GM19438 (cell line): ENCODE measurements at regions not wholly inside any gene's neighbourhood (a gene's known extent, or its start where the extent isn't known, plus 50 kb on each side); places are given as distances from the start of the nearest gene placed in this dataset.

Experiments
- ATAC-seq: cut with Tn5 transposase; IDR thresholded peaks from one replicate; pipeline ENCODE4 v1.9.1; 2021; ENCODE audit warnings: low read depth; ENCODE audit not compliant: unreplicated experiment

DNA sequence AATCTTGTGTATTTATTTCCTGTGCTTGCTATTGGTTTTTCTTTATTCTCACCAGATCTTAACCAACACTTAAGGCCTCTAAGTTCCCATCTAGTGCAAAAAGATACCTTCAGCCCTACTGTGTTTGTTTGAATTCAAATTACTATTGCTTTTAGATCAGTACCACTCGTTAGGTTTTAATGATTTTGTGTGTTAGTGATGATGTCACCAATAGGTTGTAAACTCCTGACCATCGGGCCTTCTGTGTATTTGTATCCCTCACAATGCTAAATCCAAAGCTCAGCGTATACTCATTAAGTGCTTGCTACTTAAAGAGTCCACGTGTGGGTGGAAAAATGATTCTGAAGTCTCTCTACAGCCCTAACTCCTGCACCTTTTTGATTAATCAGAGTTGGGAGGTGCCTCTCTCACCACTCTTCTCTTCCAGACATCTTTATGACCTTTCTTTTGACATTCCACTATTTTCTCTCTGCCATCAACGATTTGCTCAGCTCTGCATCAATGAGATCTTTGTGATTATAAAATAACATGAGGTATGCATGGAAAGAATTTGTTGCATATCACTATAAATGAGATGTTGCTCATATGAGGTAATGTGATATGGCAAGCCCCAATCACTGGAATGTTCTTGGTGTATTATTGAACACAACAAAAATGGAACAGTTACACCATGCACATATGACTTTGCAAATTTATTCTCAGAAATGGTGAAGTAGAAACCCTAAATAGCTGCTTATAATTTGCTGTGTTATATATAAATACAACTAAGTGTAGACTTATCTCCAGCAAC, 55.1 kb upstream of the LAMA2 start:
- no peak for ATAC-seq

DNA sequence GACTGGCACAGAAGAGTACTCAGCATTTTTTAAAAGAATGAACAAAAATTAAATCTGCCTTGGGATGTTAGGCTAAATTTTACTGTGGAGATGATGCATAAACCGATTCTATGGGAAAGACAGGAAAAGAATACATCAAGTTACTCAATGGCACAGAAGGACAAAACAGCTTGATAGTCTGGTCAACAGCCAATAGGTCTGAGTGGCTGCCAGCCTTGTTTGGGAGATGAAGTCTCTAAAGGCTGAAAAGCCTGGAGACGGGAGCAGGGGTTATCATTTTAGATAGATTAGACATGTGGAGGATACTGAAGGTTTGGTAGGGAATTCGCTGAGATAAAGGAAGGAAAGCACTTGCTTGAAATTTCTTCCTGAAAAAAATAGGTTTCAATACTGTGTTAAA, 56.3 kb upstream of the LAMA2 start:
- ATAC-seq, result no peak

DNA sequence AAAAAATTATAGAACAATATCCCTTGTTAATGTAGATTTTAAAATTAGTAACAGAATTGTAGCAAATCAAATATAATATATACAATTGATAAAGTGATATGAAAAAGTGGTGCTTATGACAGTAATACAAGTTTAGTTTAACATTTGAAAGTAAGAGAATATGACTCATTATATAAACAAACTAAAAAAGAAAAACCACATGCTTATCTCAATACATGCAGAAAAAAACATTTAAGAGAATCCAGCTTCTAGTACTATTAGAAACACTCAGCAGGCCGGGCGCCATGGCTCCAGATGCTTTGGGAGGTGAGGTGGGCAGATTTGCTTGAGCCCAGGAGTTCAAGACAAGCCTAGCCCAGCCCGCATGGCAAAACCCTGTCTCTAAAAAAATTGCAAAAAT, 60.7 kb upstream of the LAMA2 start:
- ATAC-seq, result no peak

DNA sequence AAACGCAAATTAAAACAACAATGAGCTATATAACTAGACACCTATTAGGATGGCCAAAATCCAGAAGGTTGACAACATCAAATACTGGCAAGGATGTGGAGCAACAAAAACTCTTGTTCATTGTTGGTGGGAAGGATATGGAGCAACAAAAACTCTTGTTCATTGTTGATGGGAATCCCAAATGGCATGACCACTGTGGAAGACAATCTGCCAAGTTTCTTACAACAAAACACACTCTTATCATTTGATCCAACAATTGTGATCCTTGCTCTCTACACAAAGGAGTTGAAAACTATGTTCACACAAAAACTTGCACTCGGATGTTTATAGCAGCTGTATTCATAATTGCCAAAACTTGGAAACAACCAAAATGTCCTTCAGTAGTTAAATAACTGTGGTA, 61.8 kb upstream of the LAMA2 start:
- no peak for ATAC-seq

DNA sequence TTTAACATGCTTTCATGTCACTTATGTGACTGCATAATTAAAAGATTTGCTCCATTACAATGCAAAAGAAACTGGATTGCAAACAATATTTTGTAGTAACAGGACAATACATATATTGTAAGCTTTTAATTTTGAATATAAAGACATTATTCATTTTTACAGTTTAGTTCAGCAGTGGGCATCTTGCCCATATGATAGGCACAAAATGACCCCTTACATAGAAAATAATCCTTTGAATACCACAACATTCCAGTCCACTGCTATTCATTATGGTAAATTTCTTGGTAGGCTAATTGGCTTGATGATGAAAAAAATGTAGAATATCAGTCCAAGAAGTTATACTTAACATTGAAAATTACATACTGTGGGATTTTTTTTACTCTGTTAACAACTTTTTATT, 74.1 kb upstream of the LAMA2 start:
- no peak for ATAC-seq

DNA sequence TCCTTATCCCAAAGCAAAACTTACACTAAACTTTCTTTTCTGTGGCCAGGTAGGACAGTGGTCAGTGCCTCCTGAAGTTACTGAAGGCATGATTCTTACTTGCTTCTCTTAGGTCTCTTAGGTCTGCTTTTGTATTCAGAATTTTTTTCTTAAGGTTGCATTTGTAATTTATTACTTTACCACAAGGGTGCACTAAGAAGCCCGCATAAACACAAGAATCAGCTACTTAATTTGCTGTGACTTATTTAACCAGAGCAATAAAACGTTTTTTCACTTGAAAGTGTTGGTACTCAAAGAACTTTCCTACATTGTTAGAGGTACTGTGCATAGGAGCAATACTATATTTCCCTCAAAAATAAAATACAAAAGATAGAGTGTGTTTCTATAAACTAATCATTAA, 75.4 kb upstream of the LAMA2 start:
- ATAC-seq, result no peak

DNA sequence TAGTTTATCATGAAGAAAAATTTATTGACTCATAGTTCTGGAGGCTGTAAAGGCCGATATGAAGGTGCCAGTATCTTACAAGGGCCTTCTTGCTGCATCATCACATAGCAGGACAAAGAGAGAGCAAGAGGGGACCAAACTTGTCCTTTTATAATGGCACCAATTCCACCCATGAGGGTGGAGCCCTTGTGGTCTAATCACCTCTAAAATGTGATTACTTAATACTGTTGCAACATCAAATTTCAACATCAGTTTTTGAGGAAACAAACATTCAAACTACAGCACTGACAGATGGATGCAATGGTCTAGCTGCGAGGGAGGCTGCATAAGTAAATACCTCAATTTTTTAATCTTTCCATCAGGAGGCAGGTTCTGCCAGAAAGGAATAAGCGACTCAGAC, 76.7 kb upstream of the LAMA2 start:
- no peak for ATAC-seq

DNA sequence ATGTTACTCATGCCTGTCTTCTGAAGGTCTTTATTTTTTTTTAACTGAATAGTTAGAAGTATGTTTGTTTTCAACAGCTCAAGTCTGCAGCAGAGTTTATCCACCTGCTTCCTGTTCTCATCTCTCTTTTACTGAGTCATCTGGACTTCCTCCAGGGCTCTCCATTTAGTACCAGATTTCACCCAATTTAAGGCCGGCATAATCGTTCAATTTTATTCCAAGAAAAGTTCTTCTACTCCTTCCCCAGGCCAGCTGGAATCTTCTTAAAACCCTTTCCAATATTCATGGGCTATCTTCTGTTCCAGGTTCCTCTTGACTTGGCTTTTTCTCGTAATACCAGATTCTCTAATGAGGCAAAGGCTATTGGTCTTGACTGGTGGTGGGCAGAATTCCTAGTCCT, 79.0 kb upstream of the LAMA2 start:
- ATAC-seq, result no peak

DNA sequence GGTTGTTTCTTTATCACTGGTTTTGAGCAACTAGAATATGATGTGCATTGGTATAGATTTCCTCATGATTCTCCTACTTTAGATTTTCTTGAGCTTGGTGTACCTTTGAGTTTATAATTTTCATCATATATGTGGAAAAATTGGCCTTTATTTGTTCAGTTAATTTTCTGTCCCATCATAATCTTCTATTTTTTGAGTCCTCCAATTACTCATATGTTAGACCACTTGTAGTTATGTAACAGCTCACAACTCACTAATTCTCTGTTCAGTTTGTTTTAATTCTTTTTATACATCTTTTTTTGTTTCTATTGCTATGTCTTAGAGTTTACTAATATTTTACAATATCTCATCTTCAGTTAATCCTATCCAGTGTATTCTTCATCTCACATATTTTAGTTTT, 81.3 kb upstream of the LAMA2 start:
- ATAC-seq, result no peak

DNA sequence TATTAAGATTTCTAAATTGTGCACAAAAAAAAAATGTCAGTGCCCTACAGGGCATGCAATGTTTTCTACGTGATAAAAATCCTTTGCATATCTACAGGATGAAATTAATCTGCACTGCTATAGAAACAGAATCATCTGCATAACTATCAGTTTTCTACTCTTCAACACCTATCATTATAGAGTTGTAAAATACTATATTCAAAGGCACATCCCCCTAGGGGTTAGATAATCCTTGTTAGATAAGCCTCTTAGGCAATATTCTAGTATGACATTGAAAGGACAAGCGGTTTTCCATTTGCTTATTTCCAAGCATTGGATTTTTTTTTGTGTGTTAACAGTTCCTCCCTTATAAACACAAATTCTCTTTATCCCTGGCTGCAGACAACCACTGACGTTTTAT, 98.7 kb upstream of the LAMA2 start:
- ATAC-seq, result no peak

DNA sequence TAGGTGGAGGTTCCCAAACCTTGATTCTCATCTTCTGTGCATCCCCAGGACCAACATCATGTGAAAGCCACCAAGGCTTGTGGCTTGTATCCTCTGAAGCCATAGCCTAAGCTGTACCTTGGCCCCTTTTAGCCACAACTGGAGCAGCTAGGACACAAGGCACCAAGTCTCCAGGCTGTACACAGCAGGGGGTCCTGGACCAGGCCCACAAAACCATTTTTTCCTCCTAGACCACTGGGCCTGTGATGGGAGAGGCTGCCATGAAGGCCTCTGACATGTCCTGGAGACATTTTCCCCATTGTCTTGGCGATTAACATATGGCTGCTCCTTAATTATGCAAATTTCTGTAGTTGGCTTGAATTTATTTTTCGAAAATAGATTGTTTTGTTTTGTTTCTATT, 114.8 kb upstream of the LAMA2 start:
- ATAC-seq, result no peak

DNA sequence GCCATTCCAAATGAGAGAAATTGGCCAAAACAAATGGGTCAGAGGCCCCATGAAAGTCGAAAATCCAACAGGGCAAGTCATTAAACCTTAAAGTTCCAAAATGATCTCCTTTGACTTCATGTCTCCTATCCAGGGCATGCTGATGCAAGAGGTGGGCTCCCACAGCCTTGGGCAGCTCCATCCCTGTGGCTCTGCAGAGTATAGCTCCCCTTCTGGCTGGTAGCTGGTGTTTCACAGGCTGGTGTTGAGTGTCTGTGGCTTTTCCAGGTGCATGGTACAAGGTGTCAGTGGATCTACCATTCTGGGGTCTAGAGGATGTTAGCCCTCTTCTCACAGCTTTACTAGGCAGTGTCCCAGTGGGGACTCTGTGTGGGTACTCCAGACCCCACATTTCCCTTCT, 115.2 kb upstream of the LAMA2 start:
- ATAC-seq, result no peak

DNA sequence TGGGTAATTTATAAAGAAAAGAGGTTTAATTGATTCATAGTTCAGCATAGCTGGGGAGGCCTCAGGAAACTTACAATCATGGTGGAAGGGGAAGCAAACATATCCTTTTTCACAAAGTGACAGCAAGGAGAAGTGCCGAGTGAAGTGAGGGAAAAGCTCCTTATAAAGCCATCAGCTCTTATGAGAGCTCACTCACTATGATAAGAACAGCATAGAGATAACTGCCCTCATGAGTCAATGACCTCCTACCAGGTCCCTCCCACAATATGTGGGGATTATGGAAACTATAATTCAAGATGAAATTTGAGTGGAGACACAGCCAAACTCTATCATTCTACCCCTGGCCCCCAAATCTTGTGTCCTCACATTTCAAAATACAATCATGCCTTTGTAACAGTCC, 115.8 kb upstream of the LAMA2 start:
- no peak for ATAC-seq

DNA sequence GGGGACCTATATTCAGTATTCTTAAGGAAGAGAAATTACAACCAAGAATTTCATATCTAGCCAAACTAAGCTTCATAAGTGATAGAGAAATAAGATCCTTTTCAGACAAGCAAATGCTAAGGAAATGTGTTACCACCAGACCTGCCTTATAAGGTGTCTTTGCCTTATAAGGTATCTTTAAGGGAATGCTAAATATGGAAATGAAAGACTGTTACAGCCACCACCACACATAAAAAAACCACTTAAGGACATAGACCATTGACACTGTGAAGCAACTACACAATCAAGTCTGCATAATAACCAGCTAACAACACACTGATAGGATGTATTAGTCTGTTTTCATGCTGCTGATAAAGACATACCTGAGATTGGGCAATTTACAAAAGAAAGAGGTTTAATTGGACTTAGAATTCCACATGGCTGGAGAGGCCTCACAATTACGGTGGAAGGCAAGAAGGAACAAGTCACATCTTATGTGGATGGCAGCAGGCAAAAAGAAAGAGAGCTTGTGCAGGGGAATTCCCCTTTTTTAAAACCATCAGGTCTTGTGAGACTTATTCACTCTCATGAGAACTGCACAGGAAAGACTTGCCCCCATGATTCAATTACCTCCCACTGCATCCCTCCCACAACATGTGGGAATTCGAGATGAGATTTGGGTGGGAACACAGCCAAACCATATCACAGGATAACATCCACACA, 119.2 kb upstream of the LAMA2 start:
- no peak for ATAC-seq

DNA sequence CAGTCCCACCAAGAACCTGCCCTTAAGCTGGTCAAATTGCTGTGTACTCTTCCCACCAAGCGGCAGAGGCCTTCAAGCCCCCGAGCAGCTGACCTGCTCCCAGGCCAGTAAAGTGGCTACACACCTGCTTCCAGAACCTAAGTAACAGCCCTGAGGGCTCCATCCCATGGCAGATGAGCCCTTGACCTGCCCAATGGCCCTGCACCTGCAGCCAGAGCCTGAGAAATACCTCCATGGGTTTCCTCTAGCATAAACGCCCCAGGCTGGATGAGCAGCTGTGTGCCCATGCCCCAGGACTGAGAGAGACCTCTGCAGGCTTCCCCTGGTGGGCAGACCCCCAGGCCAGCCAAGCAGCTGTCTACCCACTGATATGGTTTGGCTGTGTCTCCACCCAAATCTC, 123.0 kb upstream of the LAMA2 start:
- ATAC-seq, result no peak

DNA sequence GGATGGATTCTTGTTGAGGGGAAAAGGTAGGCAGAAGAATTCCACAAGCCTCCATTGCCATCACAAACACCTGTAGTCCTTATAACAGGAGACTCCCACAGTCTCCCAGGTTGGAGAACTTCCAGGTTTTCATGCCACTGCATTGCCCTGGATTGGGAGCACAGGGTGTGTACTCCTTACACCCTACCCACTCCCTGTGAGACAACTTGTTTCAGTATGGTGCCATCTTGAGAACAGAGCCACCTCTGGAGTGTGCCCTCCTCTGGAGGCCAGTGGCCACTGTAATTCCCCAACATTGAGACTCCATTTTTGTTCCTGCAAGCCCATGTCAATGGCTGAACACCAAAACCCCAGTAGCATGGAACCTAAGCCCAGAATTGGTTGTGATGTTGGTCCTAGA, 123.5 kb upstream of the LAMA2 start:
- no peak for ATAC-seq

DNA sequence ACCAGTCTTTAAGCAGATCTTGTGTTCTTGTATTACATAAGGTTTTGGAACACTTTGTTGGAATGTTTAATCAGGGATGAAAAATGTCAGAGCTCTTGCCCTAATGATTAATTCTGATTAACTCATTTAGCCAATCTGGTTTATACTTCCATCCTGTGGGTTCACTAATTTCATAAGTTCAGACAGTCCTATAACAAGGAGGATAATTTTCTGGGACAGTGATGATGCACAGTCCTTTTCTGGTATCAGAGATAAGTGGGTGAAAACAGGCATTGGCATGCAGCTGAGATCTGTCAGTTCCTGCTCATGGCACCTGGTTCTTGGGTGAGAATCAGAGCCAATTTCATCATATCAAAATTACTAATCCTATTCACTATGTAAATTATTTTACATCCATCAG, 125.0 kb upstream of the LAMA2 start:
- ATAC-seq, result no peak

DNA sequence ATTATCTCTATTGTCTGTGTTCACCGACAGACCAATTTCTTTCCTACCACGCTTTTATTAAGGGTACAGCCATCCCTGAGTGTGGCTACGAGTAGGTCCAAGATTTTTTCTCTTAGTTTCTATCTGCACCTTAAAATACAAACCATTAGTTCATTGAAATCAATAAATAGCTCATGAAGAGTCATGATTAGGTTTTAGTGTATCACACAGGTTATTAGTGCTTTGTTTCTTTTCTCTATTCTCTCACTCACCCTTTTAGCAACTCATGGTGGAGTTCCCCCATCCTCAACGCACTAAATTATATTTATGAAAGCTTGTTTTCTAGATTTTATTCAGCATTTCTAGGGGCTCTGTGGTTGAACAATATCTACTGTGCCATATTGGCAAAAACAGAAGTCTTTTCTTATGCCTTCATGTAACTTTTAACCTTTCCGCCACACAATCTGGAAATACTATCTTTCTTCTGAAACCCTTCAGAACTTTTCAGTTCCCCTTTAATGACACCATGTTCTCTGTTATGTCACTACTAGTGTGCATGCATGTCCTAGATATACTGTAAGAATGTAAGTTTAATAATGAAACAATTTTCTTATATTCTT, 128.2 kb upstream of the LAMA2 start:
- peak; percentile 98 for ATAC-seq

DNA sequence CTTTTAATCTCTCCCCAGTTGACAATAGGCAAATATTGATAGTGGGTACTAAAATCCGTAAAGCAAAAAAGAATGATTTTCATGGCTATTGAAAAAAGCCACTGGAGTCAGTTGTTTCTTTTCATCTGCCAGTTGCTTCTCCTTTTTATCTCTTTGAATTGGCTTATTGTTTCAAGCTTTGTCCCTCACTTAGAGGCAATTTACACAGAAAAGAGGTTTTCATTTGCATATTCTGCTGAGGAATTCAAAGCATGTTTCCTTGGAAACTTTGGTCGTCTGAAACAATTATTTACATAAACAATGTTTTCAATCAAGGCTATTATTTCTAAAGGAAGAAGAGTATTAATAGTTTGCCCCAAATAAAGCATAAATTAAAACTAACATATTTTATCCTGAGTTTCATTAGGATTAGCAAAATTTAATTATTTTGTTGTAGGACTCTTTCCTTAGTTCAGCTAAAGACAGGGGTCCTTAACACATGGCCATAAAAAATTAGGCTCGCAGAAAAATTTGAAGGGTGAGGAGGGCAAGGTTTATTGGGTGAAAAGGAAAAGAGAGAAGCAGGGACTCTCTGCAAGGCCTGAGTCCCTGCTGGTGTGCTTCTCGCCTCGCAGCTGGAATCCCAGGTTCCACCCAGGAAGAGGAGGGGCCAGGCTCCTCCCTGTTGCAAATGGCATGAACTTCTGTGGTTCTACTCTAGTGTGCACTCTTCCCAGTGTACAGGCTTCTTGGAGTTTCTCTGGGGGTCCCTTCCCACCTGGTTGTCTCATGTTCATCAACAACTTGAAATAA, 138.8 kb upstream of the LAMA2 start:
- no peak for ATAC-seq

DNA sequence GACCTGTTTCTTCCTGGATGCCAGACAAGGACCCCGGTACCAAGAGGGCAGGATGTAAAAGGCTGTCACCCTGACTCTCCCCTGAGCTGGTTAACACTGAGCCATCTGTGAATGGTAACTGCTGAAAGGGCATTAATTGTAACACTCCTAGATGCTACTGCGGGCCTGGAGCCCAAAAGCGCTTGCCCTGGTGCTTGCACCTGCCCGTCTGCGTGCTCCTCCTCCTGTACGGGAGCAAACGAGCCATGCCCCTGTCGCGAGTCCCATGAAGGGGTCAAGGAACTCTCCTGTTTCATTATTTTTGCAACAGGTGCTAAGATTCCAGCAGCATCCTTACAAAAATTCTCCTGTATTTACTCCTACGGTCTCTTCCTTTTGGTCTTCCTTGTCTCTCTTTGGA, 140.0 kb upstream of the LAMA2 start:
- no peak for ATAC-seq

DNA sequence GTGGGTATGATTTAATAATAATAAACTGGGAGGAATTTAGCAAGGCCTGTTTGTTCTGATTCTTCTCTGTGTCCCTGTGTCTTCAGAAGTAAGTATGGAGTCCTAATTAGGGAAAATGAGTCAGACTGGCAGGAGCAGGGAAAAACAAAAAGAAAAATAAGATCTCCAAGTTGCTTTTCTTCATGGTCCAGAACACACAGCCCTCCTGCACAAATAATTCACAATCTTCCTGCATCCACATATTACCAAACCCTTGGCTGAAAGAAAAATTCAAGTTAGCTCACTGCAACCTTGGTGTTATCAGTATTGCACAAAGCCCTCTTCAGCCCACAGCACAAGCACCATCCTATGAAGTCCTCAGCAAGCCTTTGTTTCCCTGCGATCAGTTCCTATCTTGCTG, 142.0 kb upstream of the LAMA2 start:
- no peak for ATAC-seq
